NCI-H128 (cell line): ENCODE measurements at regions not wholly inside any gene's neighbourhood (a gene's known extent, or its start where the extent isn't known, plus 50 kb on each side); places are given as distances from the start of the nearest gene placed in this dataset.
"Not testable (repeated sequence)": the region's sequence is repeated elsewhere in the genome, so short reads cannot be mapped to it uniquely, and the experiment has no call there.

Experiments
- DNase-seq: peaks from one replicate; lab custom pipeline; 2025; ENCODE audit not compliant: unreplicated experiment; lab: John Stamatoyannopoulos, UW

DNA sequence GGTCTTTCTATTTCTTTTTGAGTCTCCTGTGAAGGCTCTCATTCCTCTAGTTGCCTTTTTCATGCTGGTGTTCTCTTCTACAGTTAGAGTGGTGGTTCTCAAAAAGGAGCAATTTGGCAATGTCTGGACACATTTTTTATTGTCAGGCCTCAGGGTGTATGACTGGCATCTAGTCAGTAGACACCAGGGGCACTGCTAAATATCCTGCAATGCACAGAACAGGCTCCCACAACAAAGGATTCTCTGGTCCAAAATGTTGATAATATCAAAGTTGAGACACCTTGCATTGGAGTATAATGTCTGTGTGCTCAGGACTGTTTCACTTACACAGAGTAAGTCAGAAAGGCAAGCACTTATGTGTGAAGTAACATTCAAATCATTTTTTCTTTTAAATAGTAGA, 1360.7 kb downstream of the ADGRL3 start:
- DNase-seq: no peak

DNA sequence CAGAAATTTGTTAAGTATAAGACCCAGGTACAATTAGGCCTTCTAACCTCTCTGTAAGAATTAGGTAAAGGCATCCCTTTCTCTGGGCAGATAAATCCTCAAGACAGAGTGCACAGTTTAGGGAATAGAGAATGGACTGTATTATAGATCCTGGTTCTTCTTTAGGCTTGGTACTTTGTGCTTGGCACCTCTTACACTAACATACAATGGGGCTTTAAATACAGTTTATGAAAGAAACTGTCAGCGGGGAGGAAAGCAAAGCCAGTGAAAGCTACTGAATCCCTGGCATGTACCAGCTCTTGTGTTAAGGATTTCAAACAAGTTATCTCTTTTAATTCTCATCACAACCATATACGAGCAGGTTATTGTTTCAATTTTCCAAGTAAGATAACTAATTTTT, 1350.0 kb downstream of the ADGRL3 start:
- DNase-seq: no peak

- no peak for DNase-seq
Measured at GRCh38 chr4:62549601-62550000, 1349.5 kb downstream of the ADGRL3 start.

DNA sequence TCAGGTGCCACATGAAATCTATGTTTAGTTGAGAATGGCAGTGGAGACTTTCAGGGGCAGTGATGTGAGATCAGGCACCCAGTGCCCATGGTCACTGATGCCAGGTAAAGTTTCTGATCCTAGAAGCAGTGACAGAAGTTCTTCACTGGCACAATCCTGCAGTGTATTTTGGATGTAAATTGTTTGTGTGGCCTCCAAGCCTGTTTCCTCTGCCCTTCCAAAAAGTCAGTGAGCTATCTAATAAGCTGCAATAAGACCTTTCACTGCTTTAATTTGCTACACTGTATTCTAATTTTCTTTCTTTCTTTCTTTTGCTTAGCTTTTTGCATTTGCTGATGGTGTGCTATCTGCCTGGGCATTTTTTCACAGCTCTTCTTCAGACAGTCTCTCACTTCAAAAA, 1348.6 kb downstream of the ADGRL3 start:
- no peak for DNase-seq

DNA sequence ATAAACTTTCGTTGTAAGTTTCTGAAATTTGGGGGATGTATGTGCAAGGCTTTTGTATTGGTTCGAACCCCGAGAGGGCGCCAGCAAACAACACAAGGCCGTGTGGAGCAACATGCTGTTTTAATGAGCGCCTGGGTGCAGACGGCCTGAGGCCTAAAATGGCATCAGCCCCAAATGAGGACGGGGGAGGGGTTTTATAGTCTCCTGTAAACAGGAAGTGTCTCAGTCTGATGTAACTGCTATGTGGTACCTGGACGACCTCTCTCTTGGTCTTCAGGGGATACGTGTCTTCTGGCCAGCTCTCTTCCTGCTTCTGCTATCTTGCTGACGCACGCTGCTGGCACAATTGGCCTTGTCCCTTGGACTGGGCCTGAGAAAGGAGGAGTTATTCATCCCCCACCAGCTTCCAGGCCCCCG, 1348.0 kb downstream of the ADGRL3 start:
- no peak for DNase-seq

- DNase-seq: no peak
Measured at GRCh38 chr4:62544428-62544827, 1344.3 kb downstream of the ADGRL3 start.

DNA sequence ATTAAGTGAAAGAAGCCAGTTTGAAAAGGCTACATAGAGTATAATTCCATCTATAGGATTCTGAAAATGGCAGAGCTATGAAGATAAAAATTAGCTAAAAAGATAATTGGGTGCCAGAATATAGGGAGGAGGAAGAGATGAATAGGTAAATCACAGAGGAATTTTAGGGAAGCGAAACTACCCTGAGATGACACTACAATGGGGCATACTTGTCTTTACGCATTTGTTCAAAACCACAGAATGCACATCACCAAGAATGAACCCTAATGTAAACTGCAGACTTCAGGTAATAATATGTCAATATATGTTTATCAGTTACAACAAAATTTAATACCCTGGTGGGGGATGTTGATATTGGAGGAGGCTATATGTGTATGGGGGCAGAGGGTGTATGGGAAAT, 1342.9 kb downstream of the ADGRL3 start:
- DNase-seq: no peak

GRCh38 chr4:62533573-62533972, 1333.4 kb downstream of the ADGRL3 start:
- no peak for DNase-seq

GRCh38 chr4:62531731-62532130, 1331.6 kb downstream of the ADGRL3 start:
- DNase-seq: no peak

DNA sequence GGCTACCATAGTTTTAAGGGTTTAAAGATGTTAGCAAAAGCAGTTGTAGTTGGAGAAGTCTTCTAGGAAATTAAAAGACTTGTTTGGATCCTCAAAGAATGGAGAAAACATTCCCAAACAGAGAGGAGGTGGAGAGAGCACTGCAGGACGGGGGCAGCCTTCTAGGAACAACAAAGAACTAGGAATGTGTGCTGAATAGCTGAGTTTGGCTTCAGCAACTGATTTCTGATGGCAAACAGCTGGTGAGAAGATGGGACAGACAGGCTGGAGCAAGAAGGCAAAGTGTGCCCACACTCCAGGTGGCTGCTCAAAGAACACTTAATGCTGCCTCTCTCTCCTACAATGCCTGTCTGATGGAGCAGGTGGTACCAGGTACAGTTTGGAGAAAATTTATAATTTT, 1331.1 kb downstream of the ADGRL3 start:
- DNase-seq: no peak

DNA sequence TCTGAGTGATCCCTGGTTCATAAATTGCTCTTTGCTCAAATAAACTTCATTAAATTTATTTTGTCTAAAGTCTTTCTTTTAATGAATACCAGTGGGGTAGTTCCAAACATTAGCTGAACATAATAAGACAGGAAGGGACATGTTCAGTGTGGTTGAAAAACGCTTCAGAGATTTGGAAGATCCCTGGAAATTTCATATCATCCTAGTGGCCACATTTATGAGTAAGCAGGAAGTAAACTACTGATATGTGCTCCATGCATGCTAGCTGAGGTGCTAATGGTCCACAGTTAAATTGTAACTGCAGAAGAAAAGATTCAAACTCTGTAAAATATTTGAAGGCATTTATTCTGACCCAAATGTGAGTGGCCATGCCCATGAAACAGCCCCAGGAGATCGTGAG, 1328.7 kb downstream of the ADGRL3 start:
- DNase-seq: no peak

DNA sequence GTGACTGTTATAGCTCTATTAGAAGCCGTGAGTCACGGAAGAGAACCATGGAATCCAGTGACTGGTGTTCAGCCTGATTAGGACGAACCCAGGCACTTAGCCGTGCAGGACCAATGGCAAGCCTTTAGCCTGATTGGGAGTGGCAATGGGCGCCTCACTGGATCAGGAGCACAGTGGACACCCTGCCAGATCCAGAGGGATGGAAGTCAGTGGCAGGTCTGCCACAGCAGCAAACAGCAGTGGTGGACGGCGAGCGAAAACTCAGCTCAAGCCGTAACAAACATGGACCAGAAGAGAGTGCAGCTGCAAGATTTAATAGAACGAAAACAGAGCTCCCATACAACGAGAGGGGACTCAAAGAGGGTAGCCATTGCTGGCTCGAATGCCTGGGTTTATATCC, 1326.5 kb downstream of the ADGRL3 start:
- no peak for DNase-seq

- DNase-seq: no peak
Measured at GRCh38 chr4:62523256-62523655, 1323.1 kb downstream of the ADGRL3 start.

DNA sequence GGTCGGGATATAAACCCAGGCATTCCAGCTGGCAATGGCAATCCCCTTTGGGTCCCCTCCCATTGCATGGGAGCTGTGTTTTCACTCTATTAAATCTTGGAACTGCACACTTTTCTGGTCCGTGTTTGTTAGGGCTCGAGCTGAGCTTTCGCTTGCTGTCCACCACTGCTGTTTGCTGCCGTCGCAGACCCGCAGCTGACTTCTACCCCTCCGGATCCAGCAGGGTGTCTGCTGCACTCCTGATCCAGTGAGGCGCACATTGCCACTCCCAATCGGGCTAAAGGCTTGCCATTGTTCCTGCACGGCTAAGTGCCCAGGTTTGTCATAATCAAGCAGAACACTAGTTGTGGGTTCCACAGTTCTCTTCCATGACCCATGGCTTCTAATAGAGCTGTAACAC, 1322.1 kb downstream of the ADGRL3 start:
- DNase-seq: no peak

DNA sequence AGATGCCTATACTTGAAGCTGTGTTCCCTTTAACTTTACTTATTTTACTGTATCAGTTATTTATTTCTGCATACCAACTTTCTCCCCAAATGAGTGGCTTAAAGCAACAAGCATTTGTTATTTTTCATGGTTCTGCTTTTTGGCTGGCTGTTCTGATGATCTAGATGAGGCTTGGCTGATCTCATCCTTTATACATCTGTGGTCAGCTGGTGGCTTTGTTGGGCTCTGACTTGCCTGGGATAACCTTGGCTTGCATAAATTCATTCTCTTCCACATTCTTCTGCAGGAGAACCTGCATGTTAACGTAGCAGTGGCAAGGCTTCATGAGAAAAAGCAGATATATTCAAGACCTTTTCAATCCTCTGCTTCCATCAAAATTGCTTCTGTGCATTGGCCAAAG, 1317.6 kb downstream of the ADGRL3 start:
- DNase-seq: no peak

- DNase-seq: no peak
Measured at GRCh38 chr4:62513306-62513705, 1313.2 kb downstream of the ADGRL3 start.

- DNase-seq: no peak
Measured at GRCh38 chr4:62512271-62512670, 1312.1 kb downstream of the ADGRL3 start.

DNA sequence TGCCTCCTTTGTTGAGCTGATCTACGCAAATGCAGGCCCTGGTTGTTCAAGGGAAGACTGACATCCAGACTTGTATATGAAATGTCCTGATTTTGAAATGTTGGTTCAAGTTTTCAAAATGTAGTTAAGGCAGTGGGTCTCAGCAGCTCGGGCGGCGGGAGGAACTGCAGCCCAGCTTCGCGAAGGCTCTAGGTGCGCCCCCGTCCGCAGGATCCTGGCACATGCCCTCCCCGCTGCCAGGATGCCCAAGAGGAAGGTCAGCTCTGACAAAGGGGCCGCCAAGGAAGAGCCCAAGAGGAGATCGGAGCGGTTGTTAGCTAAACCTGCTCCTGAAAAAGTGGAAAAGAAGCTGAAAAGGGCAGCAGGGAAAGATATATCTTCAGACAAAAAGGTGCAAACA, 1310.1 kb downstream of the ADGRL3 start:
- DNase-seq: no peak

DNA sequence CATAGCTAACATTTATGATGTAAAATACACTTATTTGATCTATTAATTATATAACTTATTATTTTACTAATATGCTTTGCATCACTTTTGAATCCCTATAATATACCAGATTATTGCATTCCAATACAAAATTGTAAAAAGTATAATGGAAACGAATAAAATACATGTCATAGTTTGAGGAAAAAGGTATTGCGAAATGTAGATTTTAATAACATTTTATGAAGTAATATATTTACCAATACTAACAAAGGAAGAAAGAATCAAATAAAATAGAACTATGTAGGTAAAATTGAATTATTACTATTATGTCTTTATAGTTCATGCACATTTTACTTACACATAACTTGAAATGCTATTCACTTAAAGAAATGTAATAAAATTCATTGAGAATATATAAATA, 1300.2 kb downstream of the ADGRL3 start:
- no peak for DNase-seq

GRCh38 chr4:62495032-62495431, 1294.9 kb downstream of the ADGRL3 start:
- DNase-seq: no peak

DNA sequence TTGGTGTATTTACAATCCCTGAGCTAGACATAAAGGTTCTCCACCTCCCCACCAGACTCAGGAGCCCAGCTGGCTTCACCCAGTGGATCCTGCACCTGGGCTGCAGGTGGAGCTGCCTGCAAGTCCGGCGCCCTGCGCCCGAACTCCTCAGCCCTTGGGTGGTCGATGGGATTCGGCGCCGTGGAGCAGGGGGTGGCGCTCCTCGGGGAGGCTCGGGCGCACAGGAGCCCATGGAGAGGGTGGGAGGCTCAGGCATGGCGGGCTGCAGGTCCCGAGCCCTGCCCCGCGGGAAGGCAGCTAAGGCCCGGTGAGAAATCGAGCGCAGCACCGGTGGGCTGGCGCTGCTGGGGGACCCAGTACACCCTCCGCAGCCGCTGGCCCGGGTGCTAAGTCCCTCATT, 1291.6 kb downstream of the ADGRL3 start:
- not testable (repeated sequence) for DNase-seq

DNA sequence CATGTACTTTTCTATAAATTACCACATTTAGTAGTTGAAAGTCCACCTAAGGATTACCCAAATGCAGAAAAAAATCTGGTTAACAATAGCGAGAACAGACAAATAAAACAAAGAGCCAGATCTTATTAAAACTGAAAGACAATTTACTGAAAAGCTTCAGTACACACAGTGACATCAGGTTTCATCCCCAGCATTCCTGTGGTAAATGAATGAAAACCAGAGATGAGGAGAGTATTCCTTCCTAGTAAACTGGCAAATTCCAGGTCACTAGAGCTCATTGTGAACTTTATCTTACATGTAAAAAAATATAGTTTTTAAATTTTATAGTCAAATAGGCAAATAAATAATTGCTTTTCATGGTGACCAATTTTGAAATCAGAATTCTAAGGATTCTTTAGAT, 1290.5 kb downstream of the ADGRL3 start:
- no peak for DNase-seq

DNA sequence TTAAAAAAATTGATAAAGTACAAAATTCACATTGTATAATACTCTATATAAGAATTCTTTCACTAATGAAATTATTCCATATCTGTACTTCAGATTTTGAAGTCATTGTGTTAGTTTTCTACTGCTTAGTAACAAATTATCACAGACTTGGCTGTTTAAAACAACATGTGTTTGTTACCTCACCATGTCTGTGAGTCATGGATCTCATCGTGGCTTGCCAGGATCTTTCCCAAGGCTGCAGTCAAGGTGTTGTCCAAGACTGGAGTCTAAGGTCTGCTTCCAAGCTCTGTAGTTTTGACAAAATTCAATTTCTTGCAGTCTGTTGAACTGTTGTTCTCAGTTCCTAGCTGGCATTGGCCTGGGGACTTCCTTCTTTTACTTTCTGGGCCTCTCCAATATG, 1286.9 kb downstream of the ADGRL3 start:
- no peak for DNase-seq

DNA sequence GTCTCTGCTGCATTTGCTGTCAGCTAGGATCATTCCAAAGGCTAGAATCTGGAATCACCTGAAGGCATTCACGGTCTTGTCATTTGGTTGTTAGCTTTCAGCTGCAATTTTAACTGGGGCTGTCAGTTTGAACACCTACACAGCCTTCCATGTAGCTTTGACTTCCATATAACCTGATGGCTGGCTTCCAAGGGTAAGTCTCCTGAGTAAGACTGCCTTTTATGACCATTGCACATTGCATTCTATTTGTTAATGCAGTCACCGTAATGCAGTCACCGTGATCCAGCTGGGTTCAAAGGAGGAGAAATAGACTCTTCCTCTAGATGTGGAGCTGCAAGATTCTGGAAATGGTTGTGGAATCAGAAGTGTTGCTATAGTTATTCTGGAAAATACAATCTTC, 1284.2 kb downstream of the ADGRL3 start:
- no peak for DNase-seq
